WTC11 (cell line): ENCODE measurements at regions not wholly inside any gene's neighbourhood (a gene's known extent, or its start where the extent isn't known, plus 50 kb on each side); places are given as distances from the start of the nearest gene placed in this dataset.

Source experiments
- ATAC-seq: fragments of 200-7000 bp; cut with Tn5 transposase; 2 replicates; pipeline ENCODE4 v1.10.0; 2021; ENCODE audit warnings: mild to moderate bottlenecking, moderate library complexity
- CTCF ChIA-PET: fragments of 300-600 bp; sonication (Branson Sonifier 250); formaldehyde crosslinking; loops from one replicate; lab custom pipeline; 2021; ENCODE audit warnings: antibody characterized with exemption; lab: Charles Lee
- POLR2A ChIA-PET: fragments of 350-600 bp; sonication (Branson Sonifier 250); formaldehyde crosslinking; loops from one replicate; lab custom pipeline; 2021; ENCODE audit warnings: antibody characterized with exemption; lab: Charles Lee
- DNase-seq: peaks from one replicate; pipeline ENCODE4 v3.0.0; 2021; ENCODE audit warnings: low spot score
- H3K27ac Mint-ChIP-seq: 2 replicates; pipeline ENCODE4 v1.8.0; 2021; ENCODE audit warnings: mixed read lengths
- H3K27me3 Mint-ChIP-seq: 2 replicates; pipeline ENCODE4 v1.8.0; 2021; ENCODE audit warnings: low read depth, mild to moderate bottlenecking, moderate library complexity, mixed read lengths
- H3K36me3 Mint-ChIP-seq: 2 replicates; pipeline ENCODE4 v1.8.0; 2021; ENCODE audit warnings: mixed read lengths
- H3K4me1 Mint-ChIP-seq: 2 replicates; pipeline ENCODE4 v1.8.0; 2022; ENCODE audit warnings: mixed read lengths
- H3K4me3 Mint-ChIP-seq: 2 replicates; pipeline ENCODE4 v1.8.0; 2021; ENCODE audit warnings: mild to moderate bottlenecking, moderate library complexity, mixed read lengths
- H3K9me3 Mint-ChIP-seq: 2 replicates; pipeline ENCODE4 v1.8.0; 2021; ENCODE audit warnings: mixed read lengths
- ATF2 ChIP-seq: sonication (generic); formaldehyde crosslinking; IDR thresholded peaks from 2 replicates; pipeline ENCODE4 v1.8.1; 2022; ENCODE audit warnings: low read depth, missing genetic modification reagents, borderline replicate concordance
- CREM ChIP-seq: sonication (generic); formaldehyde crosslinking; IDR thresholded peaks from 2 replicates; pipeline ENCODE4 v1.8.1; 2022; ENCODE audit warnings: mild to moderate bottlenecking, missing genetic modification reagents, moderate library complexity
- ETV6 ChIP-seq: sonication (generic); formaldehyde crosslinking; IDR thresholded peaks from 2 replicates; pipeline ENCODE4 v1.8.1; 2022; ENCODE audit warnings: mild to moderate bottlenecking, missing genetic modification reagents
- HMGA2 ChIP-seq: fragments of 250-450 bp; sonication (Bioruptor Pico); IDR thresholded peaks from 2 replicates; pipeline ENCODE4 v1.4.0; 2021; ENCODE audit warnings: mild to moderate bottlenecking, moderate library complexity
- IRF2 ChIP-seq: sonication (generic); formaldehyde crosslinking; IDR thresholded peaks from 2 replicates; pipeline ENCODE4 v1.8.0; 2022; ENCODE audit warnings: low read depth, missing genetic modification reagents, borderline replicate concordance
- JAZF1 ChIP-seq: fragments of 250-450 bp; sonication (Bioruptor Pico); IDR thresholded peaks from 2 replicates; pipeline ENCODE4 v1.9.0; 2021; ENCODE audit warnings: moderate library complexity, mild to moderate bottlenecking, inconsistent platforms
- KAT7 ChIP-seq: sonication (generic); formaldehyde crosslinking; IDR thresholded peaks from 2 replicates; pipeline ENCODE4 v1.8.1; 2023; ENCODE audit warnings: missing genetic modification reagents, mild to moderate bottlenecking, borderline replicate concordance
- MXD4 ChIP-seq: fragments of 250-450 bp; sonication (Bioruptor Pico); IDR thresholded peaks from 2 replicates; pipeline ENCODE4 v1.8.0; 2021; ENCODE audit warnings: mild to moderate bottlenecking, moderate library complexity, borderline replicate concordance
- NFYB ChIP-seq: sonication (generic); formaldehyde crosslinking; conservative IDR thresholded peaks from 2 replicates; pipeline ENCODE4 v1.8.0; 2022; ENCODE audit warnings: low read depth, missing genetic modification reagents
- NR2C2 ChIP-seq: sonication (generic); formaldehyde crosslinking; IDR thresholded peaks from 2 replicates; pipeline ENCODE4 v1.8.0; 2022; ENCODE audit warnings: mild to moderate bottlenecking, missing genetic modification reagents
- PREB ChIP-seq: sonication (generic); formaldehyde crosslinking; IDR thresholded peaks from 2 replicates; pipeline ENCODE4 v1.8.1; 2022; ENCODE audit warnings: mild to moderate bottlenecking, missing genetic modification reagents, moderate library complexity, borderline replicate concordance
- SMAD4 ChIP-seq: sonication (generic); formaldehyde crosslinking; IDR thresholded peaks from 2 replicates; pipeline ENCODE4 v1.8.0; 2022; ENCODE audit warnings: mild to moderate bottlenecking, missing genetic modification reagents
- TCF7 ChIP-seq: sonication (generic); formaldehyde crosslinking; IDR thresholded peaks from 2 replicates; pipeline ENCODE4 v1.8.0; 2022; ENCODE audit warnings: mild to moderate bottlenecking, low read depth, missing genetic modification reagents, moderate library complexity
- USF2 ChIP-seq: sonication (generic); formaldehyde crosslinking; IDR thresholded peaks from 2 replicates; pipeline ENCODE4 v1.8.1; 2023; ENCODE audit warnings: mild to moderate bottlenecking, missing genetic modification reagents, moderate library complexity
- ZBTB21 ChIP-seq: sonication (generic); formaldehyde crosslinking; IDR thresholded peaks from 2 replicates; pipeline ENCODE4 v1.8.1; 2023; ENCODE audit warnings: mild to moderate bottlenecking, missing genetic modification reagents, borderline replicate concordance
- ZNF138 ChIP-seq: sonication (generic); formaldehyde crosslinking; conservative IDR thresholded peaks from 2 replicates; pipeline ENCODE4 v1.8.1; 2022; ENCODE audit warnings: mild to moderate bottlenecking, moderate library complexity, missing genetic modification reagents
- ZNF396 ChIP-seq: fragments of 250-450 bp; sonication (Bioruptor Pico); IDR thresholded peaks from 2 replicates; pipeline ENCODE4 v1.8.0; 2021; ENCODE audit warnings: mild to moderate bottlenecking, moderate library complexity, borderline replicate concordance
- ZNF423 ChIP-seq: fragments of 250-450 bp; sonication (Bioruptor Pico); IDR thresholded peaks from 2 replicates; pipeline ENCODE4 v2.1.2; 2022; ENCODE audit warnings: mild to moderate bottlenecking, moderate library complexity
- ZNF425 ChIP-seq: fragments of 250-450 bp; sonication (Bioruptor Pico); conservative IDR thresholded peaks from 2 replicates; pipeline ENCODE4 v1.9.0; 2021; ENCODE audit warnings: mild to moderate bottlenecking
- ZNF532 ChIP-seq: fragments of 250-450 bp; sonication (Bioruptor Pico); IDR thresholded peaks from 2 replicates; pipeline ENCODE4 v1.9.0; 2021; ENCODE audit warnings: mild to moderate bottlenecking, borderline replicate concordance
- TF ChIP-seq, protein P1 (sequence below): sonication (generic); formaldehyde crosslinking; IDR thresholded peaks from 2 replicates; pipeline ENCODE4 v1.8.0; 2022; ENCODE audit warnings: mild to moderate bottlenecking, missing genetic modification reagents
- TF ChIP-seq, protein P2 (sequence below): fragments of 250-450 bp; sonication (Bioruptor Pico); IDR thresholded peaks from 2 replicates; pipeline ENCODE4 v1.9.0; 2021; ENCODE audit warnings: mild to moderate bottlenecking
- TF ChIP-seq, protein P3 (sequence below): sonication (generic); formaldehyde crosslinking; IDR thresholded peaks from 2 replicates; pipeline ENCODE4 v1.8.1; 2022; ENCODE audit warnings: missing genetic modification reagents, borderline replicate concordance
- TF ChIP-seq, protein P4 (sequence below): sonication (generic); formaldehyde crosslinking; conservative IDR thresholded peaks from 2 replicates; pipeline ENCODE4 v1.8.1; 2022; ENCODE audit warnings: mild to moderate bottlenecking, missing genetic modification reagents

DNA sequence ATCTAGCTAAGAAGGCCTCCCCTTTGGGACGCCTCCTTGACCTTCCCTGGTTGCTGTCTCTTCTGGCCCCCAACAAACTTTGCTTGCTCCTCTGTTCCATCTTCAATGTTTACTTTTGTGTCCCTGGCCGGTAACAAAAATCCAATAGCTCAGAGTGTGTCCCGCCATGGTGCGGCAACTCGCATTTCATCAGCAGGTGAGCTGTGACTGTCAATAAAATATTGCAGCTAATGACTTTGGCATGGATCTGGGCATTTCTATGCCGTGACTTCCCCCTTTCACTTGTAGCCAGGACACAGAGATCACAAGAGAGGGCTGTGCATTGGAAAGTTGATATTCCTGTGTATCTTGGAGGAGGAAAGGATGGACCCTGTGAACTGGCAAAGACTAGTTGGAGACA is 317.6 kb downstream of the RPS24 start:
- no peaks in the 10 kb centered on the region for H3K27me3 Mint-ChIP-seq
- POLR2A ChIA-PET = no interaction called here
- H3K27ac Mint-ChIP-seq = no peak overlapping the region
- H3K36me3 Mint-ChIP-seq = peaks cover 11% of the 10 kb centered on the region
- H3K4me3 Mint-ChIP-seq = no peak overlapping the region
- peaks cover 22% of the 10 kb centered on the region for H3K9me3 Mint-ChIP-seq
- H3K4me1 Mint-ChIP-seq = peaks cover 4% of the 10 kb centered on the region
- TF ChIP-seq SMAD4 (CRISPR knock-in tag) (no peak), ZNF396 (CRISPR knock-in tag) (no peak), ATF2 (CRISPR knock-in tag) (no peak), MXD4 (no peak), NR2C2 (no peak), KAT7 (no peak), ZNF138 (CRISPR knock-in tag) (no peak), NFYB (CRISPR knock-in tag) (no peak), CREM (CRISPR knock-in tag) (no peak), JAZF1 (no peak), ZNF423 (CRISPR knock-in tag) (no peak), HMGA2 (no peak), ZNF532 (no peak), IRF2 (CRISPR knock-in tag) (no peak), ETV6 (CRISPR knock-in tag) (no peak)
- TF ChIP-seq, protein P1, sequence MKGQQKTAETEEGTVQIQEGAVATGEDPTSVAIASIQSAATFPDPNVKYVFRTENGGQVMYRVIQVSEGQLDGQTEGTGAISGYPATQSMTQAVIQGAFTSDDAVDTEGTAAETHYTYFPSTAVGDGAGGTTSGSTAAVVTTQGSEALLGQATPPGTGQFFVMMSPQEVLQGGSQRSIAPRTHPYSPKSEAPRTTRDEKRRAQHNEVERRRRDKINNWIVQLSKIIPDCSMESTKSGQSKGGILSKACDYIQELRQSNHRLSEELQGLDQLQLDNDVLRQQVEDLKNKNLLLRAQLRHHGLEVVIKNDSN (CRISPR knock-in tag) = no peak
- TF ChIP-seq, protein P2, sequence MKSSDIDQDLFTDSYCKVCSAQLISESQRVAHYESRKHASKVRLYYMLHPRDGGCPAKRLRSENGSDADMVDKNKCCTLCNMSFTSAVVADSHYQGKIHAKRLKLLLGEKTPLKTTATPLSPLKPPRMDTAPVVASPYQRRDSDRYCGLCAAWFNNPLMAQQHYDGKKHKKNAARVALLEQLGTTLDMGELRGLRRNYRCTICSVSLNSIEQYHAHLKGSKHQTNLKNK = no peak
- TF ChIP-seq, protein P3, sequence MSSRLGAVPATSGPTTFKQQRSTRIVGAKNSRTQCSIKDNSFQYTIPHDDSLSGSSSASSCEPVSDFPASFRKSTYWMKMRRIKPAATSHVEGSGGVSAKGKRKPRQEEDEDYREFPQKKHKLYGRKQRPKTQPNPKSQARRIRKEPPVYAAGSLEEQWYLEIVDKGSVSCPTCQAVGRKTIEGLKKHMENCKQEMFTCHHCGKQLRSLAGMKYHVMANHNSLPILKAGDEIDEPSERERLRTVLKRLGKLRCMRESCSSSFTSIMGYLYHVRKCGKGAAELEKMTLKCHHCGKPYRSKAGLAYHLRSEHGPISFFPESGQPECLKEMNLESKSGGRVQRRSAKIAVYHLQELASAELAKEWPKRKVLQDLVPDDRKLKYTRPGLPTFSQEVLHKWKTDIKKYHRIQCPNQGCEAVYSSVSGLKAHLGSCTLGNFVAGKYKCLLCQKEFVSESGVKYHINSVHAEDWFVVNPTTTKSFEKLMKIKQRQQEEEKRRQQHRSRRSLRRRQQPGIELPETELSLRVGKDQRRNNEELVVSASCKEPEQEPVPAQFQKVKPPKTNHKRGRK (CRISPR knock-in tag) = no peak
- TF ChIP-seq, protein P4, sequence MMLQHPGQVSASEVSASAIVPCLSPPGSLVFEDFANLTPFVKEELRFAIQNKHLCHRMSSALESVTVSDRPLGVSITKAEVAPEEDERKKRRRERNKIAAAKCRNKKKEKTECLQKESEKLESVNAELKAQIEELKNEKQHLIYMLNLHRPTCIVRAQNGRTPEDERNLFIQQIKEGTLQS = no peak
- TF ChIP-seq, all 79 proteins: peak for 0
- CTCF ChIA-PET = no interaction called here
- DNase-seq (no peak), ATAC-seq (no peak)

- CTCF ChIA-PET = no interaction called here
- no peak overlapping the region for H3K27ac Mint-ChIP-seq
- no peak overlapping the region for H3K4me3 Mint-ChIP-seq
- peaks cover 9% of the 10 kb centered on the region for H3K4me1 Mint-ChIP-seq
- H3K9me3 Mint-ChIP-seq = peaks cover 19% of the 10 kb centered on the region
- peaks cover 11% of the 10 kb centered on the region for H3K36me3 Mint-ChIP-seq
- POLR2A ChIA-PET = no interaction called here
- DNase-seq = no peak
- no peak for ATAC-seq
- H3K27me3 Mint-ChIP-seq = no peaks in the 10 kb centered on the region
- TF ChIP-seq TCF7 (CRISPR knock-in tag) (no peak), ZNF425 (no peak), ZBTB21 (CRISPR knock-in tag) (no peak), USF2 (CRISPR knock-in tag) (no peak), PREB (CRISPR knock-in tag) (no peak)
These were observed 318.1 kb downstream of the RPS24 start for GRCh38 chr10:78351809-78352208.
